GM19328 (cell line): ENCODE measurements at regions not wholly inside any gene's neighbourhood (a gene's known extent, or its start where the extent isn't known, plus 50 kb on each side); places are given as distances from the start of the nearest gene placed in this dataset.

Source experiments
- ATAC-seq: cut with Tn5 transposase; IDR thresholded peaks from one replicate; pipeline ENCODE4 v1.9.1; 2021; ENCODE audit warnings: mild to moderate bottlenecking, moderate library complexity; ENCODE audit not compliant: unreplicated experiment

DNA sequence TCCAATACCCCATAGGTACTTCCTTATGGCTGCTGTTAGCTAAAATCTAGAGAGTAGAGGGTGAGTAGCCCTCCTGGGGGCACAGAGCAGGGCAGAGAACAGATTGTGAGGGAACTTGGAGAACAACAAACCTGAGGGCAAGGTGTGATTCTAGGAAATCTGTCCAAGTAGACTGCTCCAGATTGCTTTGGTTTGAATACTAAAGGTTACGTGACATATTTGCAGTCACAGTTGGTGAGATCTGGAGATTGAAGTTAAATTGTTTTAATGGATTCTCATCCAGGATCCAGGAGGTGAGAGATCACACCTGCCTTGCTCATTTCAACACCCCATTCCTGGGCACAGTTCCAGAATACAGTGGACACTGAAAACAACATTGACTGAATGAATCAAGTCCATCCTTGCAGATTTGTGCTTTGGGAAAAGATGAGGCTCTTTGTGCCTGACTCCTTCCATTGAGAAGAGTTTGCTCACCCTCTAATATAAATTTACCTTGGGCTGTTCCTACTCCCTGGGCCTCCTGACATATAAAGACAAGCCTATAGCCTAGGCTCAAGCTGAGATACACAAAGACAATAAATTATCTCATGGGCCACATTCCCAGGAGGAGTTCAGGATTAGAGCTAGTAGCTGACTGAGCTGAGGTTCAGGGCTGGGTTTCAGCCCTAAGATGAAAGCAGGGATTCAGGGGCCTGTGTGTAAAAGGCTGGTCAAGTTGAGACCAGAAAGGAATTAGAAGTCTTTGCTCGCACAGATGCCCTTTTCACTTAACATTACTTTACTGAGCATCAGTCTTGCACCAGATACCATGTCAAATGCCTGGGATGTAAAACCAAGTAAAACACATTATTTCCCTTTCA is 400.9 kb upstream of the MCTP2 start:
- no peak for ATAC-seq

DNA sequence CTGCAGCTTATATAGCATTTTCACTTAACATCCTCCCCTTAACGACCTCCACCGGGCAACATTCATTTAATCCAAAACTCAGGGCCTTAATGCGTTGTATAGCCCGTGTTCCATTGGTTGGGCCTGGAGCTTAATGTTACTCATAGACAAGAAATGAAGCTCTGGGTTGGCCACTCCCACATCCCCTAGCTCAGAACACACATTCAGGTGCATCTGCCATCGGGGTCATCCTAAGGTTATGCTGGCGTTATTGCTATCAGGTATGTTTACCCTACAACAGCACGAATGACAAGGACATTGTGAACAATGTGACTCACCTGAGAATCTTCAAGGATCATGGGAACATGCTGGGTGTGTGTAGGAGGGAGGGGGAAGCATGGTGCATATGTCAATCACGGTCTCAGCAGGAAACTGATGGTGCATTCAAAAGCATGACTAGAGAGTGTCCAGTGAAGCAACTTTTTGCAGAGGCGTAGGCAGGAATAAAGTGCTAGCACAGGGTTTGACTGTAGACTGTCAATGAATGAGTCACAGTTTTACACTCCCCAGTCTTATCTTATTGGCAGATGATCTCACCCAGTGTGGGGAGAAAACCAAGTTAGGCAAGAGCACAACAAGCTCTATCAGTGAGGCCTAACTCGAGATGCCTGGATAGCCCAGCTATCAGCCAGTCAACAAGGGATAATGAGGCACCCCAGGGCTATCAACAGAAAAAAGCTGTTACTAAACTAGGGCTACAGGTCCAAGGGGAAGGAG is 402.1 kb upstream of the MCTP2 start:
- no peak for ATAC-seq

DNA sequence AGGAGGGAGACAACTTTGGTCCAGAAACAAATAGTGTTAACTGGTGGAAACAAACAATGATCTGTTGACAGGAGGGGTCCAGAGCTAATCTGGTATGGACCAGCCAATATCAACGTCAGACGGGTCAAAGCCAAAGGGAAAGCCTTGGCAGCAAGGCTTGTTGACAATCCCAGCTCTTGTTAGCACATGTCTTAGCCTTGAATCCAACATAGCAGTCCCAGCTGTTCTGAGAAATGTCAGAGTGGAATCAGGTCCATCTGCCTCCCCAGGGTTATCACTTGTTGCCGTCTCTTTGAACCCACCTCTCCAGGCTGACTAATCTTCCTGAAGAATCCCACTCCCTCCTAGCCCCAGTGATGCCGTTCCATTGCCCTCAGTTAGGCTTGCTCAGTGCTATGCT is 404.6 kb upstream of the MCTP2 start:
- ATAC-seq: no peak

DNA sequence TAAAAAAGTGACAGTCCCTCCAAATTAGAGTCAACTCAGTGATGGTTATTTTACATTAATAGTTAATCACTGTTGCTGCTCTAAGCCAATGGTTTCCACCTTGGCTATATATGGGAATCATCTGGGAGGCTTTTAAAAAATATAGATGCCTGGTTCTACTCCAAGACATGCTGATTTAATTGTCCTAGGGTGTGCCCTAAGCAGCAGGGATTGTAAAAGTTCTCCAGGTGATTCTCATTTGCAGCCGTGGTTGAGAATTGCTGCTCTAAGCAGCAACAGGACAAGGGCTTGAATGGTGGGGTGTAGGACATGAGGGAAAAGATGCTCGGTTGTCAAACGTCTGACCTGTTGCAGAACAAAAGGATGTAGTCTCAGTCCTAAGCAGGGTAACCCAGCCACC is 405.1 kb upstream of the MCTP2 start:
- ATAC-seq: no peak

DNA sequence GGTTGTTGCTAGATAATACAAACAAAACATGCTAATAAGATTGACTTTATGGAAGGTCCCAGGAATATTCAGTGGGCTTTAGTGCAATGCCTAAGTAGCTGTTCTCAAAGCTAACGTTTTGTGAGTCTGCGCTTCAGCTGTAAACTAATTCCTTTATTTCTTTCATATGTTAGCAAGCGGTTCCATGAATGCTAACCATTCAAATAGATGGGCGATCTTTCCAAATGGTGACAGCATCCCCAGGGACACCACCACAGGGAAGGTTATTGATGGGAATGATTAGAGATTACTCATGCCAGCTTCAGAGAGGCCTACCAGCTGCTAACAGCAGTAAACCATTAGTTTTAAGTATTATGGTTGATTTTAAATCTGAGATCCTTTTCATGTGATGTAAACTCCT is 405.7 kb upstream of the MCTP2 start:
- ATAC-seq: no peak

DNA sequence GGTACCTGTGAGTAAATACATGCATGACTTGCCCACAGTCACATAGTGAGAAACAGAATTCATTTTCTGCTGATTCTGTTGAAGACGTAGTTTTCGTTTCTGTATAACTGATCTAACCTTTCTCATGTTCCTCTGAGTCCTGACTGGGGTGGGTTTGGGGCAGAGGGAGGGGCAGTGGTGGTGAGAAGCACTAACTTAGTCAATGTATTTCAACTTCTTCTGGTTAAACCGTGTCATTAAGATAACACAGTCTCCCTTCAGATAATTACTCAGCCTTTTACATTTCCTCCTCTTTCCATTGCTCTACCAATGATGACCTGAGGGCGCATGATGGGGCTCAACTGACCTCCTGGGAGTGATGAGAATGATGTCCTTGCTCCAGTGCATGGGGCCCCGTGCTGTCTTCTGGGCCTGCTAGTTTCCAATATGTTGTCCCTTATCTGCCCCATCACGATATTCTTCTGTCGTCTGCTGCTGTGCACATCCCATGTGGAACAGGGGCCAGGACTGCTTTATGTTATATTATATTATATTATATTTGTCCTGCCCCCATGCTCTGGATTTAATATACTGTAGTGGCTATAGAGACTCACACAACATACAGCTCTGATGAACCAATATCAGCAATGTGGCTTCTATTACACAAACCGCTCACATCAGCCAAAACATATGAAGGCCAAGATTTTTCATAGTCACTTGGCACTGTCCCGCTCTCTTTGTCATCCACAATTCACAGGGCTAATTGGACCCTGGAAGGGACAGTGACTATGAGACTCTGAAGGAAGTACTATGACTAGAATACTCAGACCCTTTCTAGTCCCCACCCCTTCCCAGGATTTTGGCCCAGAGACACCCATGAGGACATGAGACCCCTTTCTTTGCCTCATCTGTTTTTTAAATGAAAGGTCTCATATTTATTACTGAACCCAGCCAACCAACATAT is 407.1 kb upstream of the MCTP2 start:
- no peak for ATAC-seq

DNA sequence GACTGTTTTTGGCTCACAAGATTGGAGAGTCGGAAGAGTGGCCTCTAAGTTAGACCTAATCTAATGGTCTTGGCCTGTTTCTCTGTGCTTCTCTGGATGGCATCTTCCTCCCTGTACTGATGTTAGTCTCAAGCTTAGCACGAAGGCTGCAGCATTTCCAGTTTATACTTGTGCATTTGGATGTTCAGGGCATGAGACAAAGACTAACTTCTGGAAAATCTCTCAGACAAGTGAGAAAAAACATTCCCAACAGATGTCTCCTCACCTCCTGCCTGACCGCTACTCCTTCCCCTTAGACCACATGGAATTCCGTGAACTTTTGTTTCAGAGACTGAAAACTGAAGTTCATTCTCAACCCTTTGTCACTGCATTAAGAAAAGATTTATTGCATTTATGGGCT is 410.8 kb upstream of the MCTP2 start:
- ATAC-seq: no peak

DNA sequence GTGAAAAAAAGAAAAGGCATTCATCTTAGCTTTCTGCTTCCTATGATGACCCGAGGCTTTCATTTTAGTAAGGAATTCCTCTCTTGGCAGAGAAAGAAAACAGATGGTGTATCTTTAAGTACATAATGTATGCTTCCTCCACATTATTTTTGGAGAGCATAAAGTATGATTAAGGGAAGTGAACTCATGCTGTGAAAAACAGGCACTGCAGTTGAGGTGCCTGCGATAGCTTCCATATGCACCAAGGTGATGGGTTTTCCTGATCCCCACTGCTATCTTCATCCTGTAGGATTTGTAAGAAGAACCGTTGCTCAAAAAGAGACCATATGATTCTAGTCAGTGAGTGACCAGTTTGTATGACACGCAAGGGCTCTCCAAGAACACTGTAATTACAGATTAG is 411.5 kb upstream of the MCTP2 start:
- no peak for ATAC-seq

DNA sequence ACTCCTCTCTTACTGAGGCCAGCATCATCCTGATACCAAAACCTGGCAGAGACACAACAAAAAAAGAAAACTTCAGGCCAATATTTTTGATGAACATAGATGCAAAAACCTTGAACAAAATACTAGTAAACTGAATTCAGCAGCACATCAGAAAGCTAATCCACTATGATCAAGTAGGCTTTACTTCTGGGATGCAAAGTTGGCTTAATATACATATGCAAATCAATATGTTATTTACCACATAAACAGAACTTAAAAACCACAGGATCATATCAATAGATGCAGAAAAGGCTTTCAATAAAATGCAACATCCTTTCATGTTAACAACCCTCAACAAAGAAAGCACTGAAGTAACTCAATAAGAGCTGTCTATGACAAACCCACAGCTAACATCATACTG is 414.5 kb upstream of the MCTP2 start:
- ATAC-seq: no peak

DNA sequence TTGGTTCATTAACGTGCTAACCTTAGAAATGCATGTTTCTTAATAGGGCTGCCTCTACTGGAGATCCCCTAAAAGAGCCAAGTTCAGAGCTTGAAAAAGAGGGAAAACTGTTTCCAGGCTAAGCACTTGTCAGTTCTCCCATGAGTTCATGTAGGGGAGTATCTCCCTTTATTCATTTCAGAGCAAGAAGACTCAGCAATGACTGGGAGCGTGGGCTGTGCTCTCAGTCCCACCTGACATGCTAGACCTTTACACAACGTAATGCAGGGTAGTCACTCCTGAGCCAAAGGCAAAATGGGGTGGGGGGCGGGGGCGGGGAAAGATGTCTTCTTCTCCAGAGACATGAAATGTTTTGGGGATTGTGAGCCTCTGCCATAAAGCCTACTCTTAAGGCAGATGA is 420.1 kb upstream of the MCTP2 start:
- ATAC-seq: no peak

DNA sequence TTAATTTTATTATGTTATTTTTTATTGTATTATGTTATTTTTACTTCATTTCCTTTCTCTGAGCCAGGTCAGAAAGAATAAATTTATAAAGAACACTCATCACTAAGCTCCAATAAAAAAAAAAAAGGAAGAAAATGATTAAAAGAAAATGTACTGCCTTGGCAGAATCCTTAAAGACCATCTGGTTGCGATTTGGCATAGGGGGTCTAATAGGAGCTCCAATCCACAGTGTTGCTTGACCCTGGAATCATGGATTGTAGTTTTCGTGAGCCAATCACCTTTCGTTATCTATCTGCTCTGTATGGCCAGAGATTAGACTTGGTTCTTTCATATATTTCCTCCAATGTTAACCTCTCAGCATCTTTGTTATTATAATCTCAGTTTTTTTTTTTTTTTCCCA is 421.8 kb upstream of the MCTP2 start:
- ATAC-seq: no peak

DNA sequence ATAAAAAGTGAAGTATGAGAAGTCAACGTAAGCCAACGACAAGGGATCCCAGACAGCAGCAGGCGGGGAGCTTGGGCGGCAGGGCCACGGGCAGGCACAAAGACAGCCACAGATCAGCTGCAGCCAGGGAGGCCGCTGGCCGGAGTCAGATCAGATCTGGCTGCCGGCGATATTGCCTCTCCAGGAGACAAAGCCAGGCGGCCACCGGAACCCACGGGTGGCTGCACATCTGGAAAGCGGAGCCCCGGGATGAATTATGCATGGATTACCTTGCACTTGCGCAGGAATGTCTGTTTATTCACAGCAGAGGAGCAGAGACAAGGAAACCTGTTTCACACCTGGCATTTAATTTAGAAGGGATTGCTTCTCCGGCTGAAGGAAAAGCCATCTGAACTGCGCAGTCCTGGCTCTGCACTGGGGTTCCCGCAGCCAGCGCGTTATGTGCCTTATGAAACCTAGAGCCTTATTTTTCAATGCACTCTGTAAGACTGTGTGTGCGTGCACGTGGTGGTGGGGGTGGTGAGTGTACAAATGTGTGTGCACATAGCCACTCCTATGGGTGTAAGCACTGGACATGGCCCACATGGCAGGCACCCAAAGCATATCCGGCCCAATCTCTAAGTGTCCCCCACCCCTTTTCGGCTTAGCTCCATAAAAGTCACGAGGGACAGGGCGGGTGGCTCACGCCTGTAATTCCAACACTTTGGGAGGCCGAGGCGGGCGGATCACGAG is 427.8 kb upstream of the MCTP2 start:
- ATAC-seq: no peak

DNA sequence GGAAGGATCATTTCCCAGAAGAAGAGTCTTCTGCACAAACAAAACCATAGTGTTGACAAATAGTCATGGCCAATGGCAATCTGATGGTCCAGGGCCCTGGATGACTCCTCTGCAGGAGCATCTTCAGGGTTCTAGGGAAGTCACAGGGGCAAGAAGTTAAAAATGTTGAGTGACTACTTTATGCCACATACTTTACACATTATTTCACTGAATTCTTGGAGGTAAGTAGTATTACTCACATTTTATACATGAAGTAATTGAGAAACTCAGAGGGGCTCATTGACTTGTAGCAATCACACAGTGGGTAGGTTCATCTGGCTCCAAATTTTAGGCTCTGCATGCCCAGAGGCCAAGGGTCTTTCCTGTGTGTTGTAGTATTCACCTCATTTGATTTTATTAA is 430.2 kb upstream of the MCTP2 start:
- no peak for ATAC-seq

DNA sequence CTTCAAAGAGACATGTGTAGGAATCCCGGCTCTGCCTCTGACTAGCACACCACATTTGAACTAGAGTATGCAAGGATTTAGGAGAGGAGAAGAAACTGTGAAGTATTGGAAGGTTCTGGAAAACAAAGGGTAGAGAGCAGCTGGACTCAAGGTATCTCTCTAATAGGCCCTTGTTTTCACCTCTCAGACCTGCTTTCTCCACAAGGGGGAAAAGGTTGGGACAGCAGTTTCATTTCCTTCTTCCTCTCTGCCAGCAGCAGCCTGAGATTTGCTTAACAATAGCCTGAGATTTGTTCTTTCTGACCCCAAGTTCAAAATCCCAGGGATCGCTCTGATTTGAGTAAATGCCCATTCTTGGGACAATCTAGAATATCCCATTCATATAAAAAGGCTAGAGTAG is 430.6 kb upstream of the MCTP2 start:
- no peak for ATAC-seq

DNA sequence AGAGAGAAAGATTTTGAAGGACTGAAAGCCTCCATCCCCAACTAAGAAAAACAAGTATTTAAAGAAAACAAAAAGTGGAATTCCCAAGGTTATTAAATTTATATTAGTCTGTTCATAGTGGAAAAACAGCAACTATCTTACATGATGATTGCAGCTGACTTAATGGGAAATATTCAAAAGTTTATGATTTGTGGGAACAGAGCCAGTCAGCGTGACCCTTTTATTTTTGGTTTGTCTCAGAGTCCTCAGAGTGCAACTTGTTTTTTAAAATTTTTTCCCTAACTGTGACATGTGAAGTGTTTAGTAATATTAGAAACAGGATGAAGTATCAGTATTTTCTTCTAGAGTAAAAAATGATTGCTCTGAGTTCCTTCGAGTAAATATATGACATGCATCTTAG is 441.9 kb upstream of the MCTP2 start:
- ATAC-seq: no peak

DNA sequence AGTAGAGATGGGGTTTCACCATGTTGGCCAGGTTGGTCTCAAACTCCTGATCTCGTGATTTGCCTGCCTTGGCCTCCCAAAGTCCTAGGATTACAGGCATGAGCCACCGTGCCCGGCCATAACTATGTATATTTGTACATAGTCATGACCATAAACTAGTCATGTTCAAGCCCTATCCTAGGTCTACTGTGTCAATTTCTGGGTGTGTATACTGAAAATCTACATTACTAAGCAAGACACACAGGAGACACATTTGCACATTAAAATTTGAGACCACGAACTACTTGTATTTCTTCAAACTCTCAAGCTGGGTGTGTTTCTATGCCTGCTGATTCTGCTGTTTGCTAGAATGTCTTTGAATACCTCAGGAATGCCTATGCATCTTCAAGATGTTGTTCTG is 451.3 kb upstream of the MCTP2 start:
- no peak for ATAC-seq

DNA sequence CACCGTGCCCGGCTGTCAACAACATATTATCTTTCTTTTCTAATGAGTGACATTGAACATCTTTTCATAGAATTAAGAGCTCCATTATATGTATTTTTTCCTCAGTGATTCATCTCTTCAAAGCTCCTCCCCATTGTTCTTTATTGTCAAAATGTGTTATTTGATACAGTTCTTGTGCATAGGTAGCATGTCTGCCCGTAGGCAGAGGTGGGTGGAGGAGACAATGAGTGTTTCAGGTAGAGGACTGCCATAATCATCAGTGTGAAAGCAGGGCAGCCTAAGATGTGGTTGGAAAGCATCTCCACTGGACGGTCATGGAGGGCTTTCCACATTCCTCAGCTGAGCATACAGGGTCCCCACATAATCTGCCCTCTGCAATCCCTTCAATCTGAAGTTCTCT is 452.0 kb upstream of the MCTP2 start:
- no peak for ATAC-seq

DNA sequence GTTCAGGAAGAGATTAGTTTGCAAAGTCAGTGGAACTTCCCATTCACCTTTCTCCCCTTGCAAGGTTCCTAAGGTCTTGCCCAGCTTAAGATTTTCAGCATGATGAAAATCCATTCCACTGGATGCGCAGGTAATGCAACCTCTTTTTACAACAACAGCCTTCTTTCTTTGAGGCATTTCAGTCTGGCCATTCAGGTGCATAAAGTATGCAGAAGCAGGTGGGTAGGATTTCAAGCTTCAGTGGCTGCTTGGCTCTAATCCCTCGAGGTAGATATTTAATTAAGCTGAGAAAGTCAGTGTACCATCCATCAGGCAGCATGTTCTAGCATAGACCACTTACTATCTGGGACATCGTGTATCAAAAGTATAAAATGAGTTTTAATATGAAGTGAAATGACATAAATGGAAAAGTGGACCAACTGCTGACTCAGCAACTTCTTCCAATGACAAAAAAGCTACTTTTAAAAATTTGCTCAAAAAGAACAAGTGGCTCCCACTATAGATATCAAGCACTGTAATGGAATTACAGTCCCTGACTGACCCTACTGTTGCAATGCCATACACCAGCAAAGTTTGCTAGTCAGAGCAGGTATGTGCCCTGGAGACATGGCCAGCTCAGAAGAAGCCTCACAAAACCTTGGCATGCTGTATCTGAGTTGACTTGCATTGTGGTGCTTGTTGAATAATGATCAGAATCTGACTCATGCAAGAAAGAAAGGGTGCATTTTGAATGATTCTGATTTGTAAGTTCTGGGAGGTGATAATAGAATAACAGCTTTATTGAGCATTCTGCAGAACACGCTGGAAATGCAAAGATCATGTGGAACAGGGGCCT is 459.9 kb upstream of the MCTP2 start:
- ATAC-seq: no peak

DNA sequence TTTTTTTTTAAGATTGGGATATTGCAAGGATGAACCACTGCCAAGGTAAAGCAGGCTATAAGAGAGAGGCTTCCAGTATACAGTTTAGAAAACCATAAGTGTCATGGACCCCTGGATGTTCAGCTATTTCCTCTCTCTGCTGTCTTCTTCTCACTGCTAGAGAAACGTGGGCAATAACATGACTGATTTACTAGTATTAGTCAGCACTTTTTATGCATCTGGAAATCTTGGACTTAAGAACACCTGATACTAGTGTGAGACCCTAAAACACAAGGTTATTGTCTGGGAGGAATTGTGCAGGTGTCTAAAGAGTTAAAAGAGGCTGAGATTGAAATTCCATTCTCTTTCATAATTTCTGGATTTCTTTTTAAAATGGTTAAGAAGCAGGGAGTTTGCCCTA is 460.6 kb upstream of the MCTP2 start:
- no peak for ATAC-seq

DNA sequence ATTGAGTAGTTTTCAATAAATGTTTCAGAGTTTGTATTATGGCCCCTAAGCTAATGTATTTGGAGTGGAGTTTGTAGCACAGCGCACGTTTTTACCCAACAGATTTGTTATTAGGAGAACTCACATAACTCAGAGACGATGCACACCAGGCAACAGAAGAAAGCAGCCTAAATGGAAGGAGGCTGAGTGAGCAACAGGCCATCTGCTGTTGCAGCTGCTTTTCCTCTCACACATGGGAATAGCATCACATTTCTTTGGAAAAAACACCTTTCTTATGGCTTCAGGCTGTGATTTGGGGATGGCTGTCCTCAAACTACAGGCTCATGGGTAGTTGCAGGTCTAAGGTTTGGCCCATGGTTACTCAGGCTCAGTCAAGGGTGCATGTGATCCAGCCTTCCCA is 469.3 kb upstream of the MCTP2 start:
- ATAC-seq: no peak
